ENCODE measurements at regions not wholly inside any gene's neighbourhood (a gene's known extent, or its start where the extent isn't known, plus 50 kb on each side); places are given as distances from the start of the nearest gene placed in this dataset.

DNA sequence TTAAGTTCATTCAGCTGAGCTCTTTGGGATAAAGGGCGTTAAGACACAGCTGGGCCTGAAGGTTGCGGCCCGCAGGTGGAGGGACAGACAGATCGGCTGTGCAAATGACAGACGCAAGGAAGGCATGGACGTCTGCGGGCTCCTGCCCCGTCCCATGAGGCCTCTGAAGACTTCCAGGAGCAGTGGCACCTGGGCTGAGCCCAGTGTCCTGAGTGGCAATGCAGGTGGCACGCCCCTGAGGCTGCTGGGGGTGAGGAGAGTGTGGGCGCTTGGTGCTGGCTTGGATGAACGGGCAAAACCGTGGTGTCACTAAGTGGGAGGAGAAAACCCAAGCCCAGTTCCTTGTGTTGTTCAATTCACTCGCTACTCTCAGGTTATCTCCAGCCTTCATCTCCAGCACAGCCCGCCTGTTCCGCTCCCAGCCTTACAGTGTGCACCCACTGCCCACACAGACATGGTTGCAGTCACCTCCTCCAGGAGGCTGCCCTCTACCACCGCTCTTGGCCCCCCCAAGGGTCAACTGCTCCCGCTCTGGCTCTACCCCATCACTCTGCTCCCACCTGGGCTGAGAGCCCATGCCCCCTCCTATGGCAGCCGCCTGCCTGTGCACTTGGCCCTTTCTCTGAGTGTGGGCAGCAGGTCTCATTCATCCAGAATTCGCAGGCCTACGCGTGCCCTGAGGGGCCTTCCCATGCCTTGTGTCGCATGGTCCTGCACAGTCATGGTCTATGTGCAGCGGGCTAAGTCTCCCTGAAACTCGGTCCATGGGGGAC, 50.3 kb downstream of the PTGR3 start:
- no peak for DNase-seq

DNA sequence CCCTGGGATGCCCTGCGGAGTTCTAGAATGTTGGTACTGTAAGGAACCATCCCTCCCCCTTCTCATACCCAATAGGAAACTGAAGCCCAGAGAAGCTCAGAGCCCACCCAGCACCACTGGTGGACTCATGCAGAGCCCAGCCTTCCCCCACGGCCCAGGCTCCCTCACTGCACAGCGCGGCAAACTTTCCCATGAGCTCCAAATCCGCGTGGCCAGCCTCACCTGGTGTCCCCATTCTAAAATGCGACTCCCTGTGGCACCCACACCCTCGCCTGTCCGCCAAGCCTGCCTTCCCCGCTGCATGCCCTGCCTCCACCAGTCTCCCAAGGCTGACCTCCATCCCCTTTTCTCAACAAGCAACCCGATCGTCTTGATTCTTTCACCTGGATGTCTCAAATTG, 51.1 kb downstream of the PTGR3 start:
- DNase-seq: no peak

DNA sequence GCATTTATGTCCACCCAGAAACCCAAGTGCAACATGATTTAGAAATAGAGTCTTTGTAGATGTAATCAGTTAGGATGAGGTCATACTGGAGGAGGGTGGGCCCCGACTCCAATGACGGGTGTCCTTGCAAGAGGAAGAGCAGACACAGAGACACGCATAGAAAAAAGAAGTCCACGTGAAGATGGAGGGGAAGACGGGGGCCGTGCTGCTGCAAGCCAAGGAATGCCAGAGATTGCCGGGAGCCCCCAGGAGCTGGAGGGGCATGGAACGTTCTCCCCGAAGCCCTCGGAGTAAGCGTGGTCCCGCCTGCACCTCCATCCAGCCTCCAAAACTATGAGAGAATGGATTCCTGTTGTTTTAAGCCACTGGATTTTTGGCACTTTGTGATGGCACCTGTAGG, 51.6 kb downstream of the PTGR3 start:
- DNase-seq: no peak

DNA sequence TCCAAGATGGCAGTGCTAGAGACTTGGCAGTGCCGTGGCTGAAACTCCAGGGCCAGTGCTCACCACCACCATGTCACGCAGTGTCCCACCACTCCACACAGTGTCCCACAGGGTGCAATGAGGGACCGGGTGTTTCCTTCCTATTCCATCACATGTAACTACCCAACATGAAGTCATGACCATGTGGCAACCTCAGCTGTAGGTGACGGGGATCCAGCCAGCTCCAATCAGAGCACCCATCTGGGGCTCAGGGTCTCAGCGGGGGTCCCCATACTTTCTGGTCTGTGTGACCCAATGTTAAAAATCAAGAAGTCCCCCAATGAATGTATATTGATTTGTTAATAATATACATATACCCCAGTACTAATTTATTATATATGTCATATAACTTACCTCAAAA, 52.1 kb downstream of the PTGR3 start:
- no peak for DNase-seq

DNA sequence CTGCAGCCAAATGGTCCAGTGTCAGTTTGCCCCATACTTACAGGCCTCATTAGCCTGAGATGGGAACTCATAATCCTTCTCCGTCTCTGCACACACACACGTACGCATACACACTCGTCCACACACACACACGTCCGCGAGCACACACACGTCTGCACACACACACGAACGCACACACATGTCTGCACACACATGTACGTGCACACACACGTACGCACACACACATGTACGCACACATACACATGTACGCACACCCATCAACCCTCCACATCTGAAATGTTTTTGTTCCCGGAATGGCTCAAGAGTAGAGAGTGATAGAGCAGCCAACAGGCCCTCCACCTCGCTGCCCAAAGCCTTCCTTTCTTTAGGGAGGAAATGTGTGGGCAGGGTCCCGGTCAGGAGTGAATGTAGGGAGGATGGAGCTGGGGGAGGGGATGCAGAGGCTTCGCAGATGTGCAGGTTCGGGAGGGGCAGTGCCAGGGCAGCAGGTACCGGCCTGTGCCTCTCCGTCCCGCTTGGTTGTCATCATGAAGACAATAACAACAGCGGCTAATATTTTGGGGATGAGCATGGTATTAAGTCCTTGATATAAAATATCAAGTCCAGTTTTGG, 52.7 kb downstream of the PTGR3 start:
- DNase-seq: no peak

DNA sequence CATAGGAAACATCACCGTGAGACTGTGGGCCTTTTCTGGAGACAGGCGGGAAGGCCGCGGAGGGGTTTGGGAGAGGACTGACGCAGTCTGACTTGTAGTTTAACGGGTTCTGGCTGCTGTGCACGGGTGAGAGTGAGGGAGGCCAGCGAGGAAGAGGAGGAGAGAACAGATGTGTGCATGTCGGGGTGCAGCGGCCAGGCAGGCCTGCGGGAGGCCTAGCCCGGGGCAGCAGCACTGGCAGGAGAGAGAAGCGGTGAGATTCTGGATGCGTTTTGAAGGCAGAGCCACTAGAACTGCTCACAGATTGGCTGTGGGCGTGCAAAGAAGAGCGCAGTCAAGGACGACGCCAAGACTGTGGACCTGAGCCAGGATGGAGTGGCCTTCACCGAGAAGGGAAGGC, 53.9 kb downstream of the PTGR3 start:
- no peak for DNase-seq

DNA sequence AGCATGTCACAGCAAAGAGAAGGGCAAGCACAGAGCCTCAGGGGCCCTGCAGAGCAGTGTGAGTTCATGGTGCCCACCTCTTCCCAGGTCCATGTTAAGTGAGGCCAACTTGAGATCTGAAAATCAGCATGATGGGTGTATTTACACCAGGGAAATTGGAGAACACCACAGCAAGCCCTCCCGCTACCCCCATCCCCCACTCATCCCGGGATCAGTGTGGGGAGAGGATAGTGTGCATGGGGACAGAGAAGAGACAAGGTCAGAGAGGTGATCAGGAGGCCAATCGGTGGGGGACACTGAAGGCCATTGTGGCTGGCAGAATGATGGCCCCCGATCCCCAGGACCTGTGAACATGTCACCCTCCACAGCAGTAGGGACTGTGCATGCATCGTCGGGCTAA, 54.7 kb downstream of the PTGR3 start:
- DNase-seq: no peak

DNA sequence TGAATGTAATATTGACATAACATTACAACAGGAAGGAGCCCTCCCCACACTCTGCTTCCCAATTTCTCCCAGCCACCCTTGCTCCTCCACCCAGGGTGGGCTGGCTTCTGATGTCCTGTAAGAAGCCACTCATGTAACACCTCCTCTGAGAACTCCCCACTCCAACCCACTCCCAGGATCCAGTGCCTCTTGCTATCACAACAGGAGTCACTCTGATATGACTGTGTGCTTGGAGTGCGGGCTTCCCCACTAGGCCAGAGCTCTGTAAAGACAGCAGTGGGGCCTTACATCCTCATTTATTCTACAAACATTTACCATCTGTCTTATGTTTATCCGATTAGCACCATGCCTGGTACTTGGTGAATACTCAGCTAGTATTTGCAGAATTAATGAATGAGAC, 65.1 kb downstream of the PTGR3 start:
- DNase-seq: no peak

DNA sequence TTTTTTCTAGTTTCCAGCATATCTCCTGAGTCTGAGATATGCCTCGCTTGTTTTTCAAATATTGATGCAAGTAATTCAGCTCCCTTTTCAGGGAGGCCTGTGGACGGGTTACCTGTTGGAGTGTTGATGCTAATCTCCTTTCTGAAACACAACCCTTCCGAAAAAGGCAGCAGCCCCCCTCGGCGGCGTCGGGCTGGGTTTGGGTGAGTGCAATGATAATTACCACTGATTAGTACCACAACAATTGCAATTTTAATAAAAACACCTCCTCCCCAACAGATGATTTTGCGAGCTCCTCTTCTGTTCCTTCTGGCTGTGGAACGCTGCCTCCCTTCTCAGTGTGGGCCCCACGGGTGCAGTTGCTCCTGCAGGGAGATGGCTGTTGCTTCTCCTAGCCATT, 66.3 kb downstream of the PTGR3 start:
- DNase-seq: no peak

DNA sequence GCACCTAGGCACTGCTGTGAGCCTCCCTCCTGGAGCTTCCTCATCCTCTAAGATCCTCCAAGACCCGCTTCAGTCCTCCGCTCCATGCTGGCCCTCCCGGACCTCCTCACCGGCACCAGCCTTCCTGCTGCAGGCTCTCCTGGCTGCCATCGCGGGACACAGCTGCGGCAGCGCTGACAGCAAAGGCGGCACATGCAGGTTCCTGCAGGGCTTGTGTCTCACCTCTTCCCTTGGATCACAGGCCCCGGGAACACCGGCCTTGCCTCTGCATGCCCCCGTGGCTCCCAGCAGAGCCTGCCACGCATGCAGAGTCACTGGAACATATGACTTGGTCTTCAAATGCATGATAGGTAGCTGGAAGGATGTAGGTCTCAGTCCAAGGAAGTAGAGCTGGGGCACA, 67.2 kb downstream of the PTGR3 start:
- DNase-seq: no peak

DNA sequence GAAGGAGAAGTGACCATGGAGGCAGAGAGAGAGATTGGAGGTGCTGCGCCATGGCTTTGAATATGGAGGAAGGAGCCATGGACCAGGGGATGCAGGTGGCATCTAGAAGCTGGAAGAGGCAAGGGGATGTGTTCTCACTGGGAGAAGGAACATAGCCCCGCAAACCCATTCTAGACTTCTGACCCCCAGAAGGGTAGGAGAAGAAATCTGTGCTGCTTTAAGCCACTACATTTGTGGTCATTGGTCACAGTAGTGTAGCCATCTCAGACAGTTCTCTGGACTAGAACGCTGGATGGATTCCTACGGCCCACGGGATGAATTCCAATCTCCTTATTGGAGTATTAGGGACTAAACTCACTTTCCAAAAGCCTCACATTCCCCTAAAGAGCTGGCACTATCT, 67.8 kb downstream of the PTGR3 start:
- DNase-seq: no peak

DNA sequence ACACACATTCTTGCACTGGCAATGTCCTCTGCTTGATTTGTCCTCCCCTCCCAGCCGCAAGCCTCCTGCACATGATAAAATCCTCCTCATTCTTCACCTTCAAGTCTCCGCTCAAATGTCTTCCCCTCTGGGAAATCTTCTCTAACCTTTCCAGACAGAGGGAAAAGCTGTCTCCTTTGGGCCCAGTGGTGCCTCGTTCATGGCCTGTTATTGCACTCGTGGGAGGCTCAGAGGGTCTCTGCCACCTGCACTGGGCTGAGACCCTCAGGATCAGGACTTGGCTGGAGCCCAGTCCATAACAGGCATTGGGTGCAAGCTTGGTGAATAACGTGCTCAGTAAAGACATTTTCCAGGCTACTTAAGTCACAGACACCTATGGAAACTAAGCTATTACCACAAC, 68.6 kb downstream of the PTGR3 start:
- no peak for DNase-seq

DNA sequence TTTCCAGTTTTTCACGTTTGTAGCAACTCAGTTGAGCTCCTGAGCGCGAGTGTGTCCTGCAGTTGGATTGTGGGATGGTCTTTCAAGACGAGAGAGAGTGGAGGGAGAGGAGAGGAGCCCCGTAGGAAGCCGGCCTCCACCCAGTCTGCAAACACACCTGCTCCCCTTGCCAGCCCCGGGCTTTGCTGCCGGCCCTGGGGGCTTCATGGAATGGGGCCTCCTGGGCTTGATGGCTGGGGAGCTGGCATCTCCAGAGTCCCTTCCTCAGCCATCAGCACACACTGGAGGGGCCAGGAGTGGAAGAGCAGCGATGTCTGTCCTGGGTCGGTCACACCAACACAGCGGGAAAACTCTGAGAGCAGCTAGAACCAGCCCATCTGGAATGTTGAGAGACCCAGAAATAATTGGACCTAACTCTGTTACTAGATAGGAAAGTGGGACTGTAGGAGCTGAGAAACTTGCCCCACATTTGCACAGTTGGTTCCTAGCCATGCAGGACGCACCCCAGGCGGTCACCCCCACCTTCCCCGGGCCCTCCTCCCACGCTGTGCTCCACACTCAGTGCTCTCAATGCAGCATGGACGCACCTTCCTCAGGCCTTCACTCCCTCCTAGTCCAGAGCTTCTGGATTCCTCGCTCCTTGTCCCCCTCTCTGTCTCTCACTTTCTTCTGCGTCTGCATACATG, 69.6 kb downstream of the PTGR3 start:
- no peak for DNase-seq

DNA sequence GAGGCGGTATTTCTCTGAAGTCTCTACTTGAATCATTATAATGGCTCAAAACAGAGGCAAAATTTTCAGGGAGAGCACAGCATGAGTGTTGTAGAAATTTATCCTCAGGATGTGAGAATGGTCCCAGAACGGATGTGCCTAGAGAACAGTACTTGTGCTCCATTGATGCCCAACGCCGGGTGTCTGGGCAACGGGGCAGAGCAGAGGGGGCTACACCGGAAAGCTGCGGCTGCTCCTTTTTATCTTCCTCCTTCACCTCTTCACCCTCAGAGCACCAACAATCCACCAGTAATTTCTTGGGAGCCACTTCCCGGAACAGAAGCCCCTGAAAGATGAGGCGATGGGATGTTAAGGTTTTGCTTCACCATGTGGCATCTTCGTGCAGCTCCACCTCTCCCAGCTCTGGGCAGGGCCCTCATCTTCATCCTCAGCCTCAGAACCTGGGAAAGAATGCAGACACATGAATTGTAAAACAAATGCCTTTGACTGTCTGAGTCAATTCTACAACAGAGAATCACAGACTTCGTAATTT, 71.5 kb downstream of the PTGR3 start:
- DNase-seq: no peak

DNA sequence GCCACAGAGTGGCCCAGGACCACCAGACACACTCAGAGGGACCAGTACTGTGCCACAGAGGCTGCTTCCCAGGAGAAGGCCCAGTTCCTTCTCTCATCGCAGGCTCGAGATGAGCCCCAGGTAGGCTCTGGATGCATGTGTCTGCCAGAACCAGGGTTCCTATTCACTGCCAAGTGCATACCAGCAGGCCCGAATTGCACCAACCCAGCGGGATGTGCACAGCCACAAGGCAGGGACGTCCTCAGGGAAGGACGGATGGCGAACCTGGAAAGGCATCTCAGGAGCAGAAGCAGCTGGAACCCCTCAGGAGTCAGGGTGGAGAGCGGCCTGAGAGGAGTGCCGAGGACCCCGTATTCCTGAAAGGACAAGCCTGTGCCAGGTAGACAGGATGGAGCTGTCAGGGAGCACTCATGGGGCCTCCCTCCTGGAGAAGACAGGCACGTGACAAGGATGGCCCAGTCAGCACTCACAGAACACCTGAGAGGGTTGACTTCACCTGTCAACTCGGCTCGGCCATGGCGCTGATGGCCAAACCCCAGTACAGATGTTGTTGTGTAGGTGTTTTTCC, 73.7 kb downstream of the PTGR3 start:
- DNase-seq: no peak

DNA sequence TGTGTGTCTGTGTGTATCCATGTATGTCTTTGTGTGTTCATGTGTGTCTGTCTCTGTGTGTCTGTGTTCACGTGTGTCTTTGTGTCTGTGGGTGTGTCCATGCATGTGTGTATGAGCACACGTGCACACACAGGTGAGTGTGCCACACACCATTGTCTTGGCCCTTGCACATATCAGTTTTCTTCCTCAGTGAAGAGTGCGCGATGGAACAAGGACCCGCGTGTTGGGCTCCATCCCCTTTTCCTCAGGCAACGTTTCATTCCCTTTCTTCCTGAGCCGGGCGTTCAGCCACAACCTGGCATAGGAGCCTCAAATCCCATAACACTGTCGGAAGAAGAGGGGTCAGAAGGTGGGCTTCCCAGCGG, 74.3 kb downstream of the PTGR3 start:
- DNase-seq: no peak

DNA sequence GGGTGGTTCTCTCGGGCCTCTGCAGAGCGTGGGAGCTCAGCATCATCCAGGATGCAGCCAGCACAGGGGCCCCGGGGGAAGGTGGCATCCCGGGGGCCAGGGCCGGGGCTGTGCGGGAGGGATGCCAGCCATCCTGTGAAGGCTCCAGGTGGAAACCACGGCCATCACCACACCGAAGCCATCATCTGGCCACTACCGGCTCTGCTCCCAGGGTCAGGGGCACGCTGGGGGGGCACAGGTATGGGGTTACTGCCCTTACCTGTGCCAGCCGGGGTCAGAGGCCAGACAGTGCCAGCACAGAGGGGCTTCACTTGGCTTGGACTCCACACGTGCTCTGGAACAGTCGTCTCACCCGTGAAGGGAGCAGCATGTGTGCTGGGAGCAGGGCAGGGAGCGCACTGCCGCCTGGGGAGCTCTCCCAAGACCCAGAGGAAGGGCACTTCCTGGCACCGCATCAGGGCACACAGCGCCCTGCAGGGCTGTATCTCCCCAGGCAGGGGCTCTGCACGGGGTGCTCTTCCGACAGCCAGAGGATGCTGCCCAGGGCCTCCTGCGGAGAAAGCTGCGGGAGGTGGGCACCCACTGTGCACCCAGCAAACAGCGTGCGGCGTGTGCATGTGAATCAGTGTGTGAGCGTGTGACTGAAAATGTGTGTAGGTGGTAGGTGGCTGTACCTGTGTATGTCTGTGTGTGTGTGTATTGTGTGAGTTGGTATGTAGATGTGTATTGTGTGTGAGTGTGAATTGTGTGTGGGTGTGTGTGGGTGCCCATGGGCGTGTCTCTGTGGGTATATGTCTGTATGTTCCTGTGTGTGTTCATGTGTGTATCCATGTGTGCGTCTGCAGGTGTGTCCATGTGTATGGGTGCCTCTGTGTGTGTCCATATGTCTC, 75.0 kb downstream of the PTGR3 start:
- no peak for DNase-seq

DNA sequence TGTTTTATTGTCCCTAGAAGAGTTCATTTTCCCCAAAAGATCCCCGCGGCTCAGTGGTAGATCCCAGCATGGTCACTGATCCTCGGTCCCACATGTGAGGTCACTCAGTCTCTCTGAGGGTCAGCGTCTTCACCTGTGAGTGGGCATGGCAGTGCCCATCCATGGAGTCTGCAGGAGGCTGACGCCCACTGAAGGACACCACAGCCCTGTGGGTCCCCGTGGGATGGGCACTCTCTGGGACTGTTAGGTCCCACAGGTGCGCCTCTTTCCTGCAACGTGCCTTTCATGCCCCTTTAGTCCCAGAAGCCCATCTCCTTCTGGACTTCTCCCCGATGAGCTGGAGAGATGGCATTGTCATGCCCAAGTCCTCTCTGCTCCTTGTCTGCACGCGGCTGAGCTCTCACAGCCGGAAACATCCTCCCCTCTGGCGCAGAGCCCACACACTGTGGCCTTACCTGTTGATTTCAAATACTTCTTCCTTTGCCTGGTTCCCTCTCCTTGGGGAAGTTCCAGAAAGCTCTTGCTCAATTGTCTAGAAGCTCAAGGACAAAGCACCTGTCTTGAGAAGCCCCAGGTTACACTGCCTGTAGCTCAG, 75.9 kb downstream of the PTGR3 start:
- no peak for DNase-seq

DNA sequence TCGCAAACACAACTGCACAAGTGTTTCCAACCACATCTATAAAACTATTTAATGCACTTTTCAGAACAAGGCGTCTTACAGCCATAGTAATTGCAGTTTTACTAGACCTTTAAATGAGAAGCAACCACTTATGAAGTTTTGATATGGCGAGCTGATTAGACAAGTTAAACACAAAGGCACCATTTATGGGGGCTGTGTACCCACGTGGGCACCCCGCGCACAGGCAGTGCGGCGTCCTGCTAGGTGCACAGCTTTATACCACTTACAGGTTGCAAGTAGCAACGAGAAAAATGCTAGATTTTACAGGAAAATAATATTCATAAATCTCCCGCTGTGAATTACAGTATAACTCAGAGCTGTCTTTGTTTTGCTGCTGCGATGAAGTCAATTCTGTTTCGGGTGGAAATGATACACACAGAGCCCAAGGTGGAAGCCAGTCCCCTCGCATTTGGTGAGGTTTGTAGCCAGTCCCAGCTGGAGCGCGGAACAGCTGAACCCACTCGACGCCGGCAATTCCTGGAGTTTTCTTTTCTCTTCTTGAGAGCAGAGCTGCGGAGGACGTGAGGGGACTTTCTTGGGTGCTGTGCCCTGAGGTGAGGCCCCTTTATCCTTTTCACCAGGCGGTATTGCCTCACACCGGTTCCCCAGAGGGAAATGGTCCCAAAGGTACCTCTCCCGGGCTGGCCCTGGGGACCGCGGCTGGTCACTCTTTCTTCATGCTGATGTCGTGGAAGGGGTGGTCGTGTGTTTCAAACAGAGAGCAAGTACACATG, 76.7 kb downstream of the PTGR3 start:
- DNase-seq: no peak

DNA sequence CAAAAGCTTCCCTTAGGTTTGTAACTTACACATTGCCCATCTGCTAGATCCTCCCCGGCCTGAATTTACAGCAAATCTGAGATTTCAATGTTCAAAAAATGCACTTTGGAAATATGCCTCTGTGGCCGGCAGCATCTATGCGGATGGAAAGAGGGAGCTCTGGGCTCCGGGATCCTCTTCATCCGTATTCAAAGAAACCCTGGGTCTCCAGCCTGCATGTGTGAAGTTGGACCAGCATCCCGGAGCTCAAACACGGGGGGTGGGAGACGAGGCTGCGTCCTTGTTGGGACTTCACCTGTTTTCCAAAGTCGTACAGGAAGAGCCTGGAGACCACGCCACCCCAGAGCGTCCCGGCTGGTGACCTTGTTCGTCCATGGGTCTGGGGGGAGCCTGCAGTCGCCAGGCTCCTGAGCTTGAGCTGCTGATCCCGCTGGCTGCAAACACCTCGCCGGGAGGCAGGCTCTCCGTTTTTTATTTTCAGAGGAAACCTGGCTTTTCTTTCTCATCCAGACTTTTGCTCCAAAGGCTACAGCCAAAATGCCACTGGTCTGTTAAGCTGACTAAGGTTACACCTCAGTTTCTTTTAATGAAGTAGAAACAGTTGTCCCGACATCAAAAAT, 77.4 kb downstream of the PTGR3 start:
- DNase-seq: no peak

All from stimulated activated CD8-positive, alpha-beta memory T cell treated with anti-CD3 and anti-CD28 coated beads, Interleukin-4, amount 100 ng/mL, for 48 hours (primary cell).